Mucosa of descending colon (tissue), 3 donors: ENCODE measurements at regions not wholly inside any gene's neighbourhood (a gene's known extent, or its start where the extent isn't known, plus 50 kb on each side); places are given as distances from the start of the nearest gene placed in this dataset.

Experiments
- ATAC-seq: fragments of 200-7000 bp; cut with Tn5 transposase; one replicate; pipeline ENCODE4 v1.9.1; 2020; ENCODE audit warnings: mild to moderate bottlenecking, moderate library complexity
- DNase-seq, 3 donors: peaks; one replicate each; pipeline ENCODE4 v3.0.0-alpha.2; 2020
- H3K36me3 ChIP-seq: fragments of 200-600 bp; one replicate; pipeline ENCODE4 v1.8.0; 2021; ENCODE audit warnings: low read depth, mild to moderate bottlenecking
- H3K4me1 ChIP-seq: fragments of 200-600 bp; one replicate; pipeline ENCODE4 v1.8.0; 2021; ENCODE audit warnings: low read depth, mild to moderate bottlenecking
- H3K4me3 ChIP-seq: fragments of 200-600 bp; one replicate; pipeline ENCODE4 v1.8.0; 2021; ENCODE audit warnings: mild to moderate bottlenecking
- H3K9me3 ChIP-seq: fragments of 200-600 bp; one replicate; pipeline ENCODE4 v1.8.0; 2021; ENCODE audit warnings: mild to moderate bottlenecking
- intact Hi-C, 2 donors: fragments of 100-400 bp; cut with DNase I in 1 of 2; cut with micrococcal nuclease in 1 of 2; formaldehyde crosslinking; loops; one replicate each; pipeline versions ENCODE4 v1.11.0 to v1.11.1; 2022; cut with DNase I, micrococcal nuclease
- TF ChIP-seq, protein P1 (sequence below): fragments of 200-600 bp; IDR thresholded peaks from one replicate; pipeline ENCODE4 v1.8.0; 2022; ENCODE audit warnings: antibody characterized with exemption, mild to moderate bottlenecking
- donor health status: DM: no; HTN: no; CAD: no; lungs with moderate emphysema.
- donor health status: DM: no; HTN: no; CAD: no.
- donor health status: DM: no; HTN: yes; CAD: no.

DNA sequence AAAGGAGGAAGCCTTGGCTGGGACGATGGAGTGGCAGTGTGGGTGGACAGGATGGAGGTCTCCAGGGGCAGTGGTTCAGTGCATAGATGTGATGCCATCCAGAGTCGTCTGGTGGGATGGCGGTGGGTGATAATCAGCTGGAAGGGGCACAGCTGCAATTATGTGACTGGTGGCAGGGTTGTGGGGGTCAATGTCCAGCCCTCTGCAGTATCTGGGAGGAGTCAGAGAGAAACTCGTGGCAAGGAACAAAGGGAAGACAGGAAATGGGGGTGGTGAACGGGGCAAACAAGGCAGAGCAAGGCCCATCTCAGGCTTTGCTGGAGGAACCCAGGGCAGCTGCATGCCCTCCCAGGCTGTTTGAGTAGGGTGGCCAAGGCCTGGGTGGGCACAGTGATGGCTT lies 118.3 kb upstream of the USP24 start:
- DNase-seq (no peak), ATAC-seq (no peak)
- TF ChIP-seq, protein P1, sequence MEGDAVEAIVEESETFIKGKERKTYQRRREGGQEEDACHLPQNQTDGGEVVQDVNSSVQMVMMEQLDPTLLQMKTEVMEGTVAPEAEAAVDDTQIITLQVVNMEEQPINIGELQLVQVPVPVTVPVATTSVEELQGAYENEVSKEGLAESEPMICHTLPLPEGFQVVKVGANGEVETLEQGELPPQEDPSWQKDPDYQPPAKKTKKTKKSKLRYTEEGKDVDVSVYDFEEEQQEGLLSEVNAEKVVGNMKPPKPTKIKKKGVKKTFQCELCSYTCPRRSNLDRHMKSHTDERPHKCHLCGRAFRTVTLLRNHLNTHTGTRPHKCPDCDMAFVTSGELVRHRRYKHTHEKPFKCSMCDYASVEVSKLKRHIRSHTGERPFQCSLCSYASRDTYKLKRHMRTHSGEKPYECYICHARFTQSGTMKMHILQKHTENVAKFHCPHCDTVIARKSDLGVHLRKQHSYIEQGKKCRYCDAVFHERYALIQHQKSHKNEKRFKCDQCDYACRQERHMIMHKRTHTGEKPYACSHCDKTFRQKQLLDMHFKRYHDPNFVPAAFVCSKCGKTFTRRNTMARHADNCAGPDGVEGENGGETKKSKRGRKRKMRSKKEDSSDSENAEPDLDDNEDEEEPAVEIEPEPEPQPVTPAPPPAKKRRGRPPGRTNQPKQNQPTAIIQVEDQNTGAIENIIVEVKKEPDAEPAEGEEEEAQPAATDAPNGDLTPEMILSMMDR: no peak
- Histone ChIP-seq H3K4me1 (no peaks in the 10 kb centered on the region), H3K4me3 (no peak overlapping the region), H3K36me3 (no peaks in the 10 kb centered on the region), H3K9me3 (no peaks in the 10 kb centered on the region)
- intact Hi-C loops: no loop called here

DNA sequence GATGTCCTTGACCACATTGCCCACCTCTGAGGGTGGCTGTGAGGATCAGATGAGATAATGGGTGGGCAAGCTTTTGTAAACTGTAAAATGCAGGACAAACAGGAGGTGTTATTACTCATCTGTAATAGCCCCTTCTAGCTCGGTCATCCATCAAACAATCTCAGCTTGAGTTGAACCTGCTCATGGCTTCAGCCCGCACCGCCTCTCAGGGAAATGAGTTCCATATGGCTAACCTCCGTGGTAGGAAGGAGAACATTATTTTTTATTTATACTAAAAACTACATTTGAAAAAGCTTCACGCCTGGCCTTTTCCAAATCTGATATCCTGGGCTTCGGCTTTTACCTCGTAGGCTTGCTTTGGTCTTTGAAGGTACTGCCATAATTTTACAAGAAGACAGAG lies 116.2 kb upstream of the USP24 start:
- TF ChIP-seq, protein P1: no peak
- Histone ChIP-seq H3K4me3 (no peak overlapping the region), H3K36me3 (no peaks in the 10 kb centered on the region), H3K9me3 (no peaks in the 10 kb centered on the region), H3K4me1 (no peaks in the 10 kb centered on the region)
- intact Hi-C loops: no loop called here
- DNase-seq (no peak), ATAC-seq (no peak)

DNA sequence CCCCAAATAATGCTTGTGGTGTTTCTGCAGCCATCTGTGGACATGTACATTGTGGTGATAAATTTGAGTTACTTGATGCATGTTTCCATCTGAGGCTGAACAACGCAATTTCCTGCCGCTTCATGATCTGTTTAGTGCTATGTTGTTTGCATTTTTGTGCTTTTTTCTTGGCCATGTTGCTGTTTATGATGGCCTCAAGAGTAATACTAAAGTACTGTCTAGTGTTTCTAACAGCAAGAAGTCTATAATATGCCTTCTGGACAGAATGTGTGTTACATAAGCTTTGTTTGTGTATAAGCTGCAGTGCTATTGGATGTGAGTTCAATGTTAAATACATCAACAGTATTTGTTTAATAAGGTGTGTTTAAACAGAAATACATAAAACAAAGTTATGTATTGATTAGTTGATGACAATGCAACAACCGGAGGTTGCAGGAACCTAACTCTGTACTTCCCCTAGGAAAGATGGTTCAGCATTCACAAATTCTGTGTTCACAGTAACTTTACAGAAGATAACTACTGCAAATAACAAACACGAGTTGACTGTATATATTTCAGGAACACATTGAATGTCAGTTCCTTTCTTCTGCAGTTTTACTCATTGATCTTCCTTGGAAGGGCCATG lies 114.8 kb upstream of the USP24 start:
- H3K4me3 ChIP-seq: no peak overlapping the region

DNA sequence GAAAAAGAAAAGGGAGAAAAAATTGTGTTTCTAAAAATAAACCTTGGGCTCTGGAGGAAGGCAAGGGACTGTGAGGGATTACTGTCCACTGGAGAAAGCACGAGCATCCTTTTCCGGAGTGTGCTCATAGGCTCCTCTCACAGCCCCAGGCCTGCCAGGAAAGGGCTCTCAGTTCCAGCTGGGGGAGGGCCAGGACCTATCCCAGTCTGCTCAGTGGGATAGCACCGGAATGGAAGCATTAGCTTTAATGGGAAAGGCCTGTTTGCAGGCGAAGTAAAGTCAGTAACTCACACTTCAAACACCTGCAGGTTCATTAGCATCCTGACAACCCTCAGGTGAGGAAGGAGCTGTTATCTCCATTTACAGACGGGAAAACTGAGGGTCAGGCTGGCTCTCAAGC lies 113.9 kb upstream of the USP24 start:
- Histone ChIP-seq H3K4me3 (no peak overlapping the region), H3K36me3 (no peaks in the 10 kb centered on the region), H3K4me1 (no peaks in the 10 kb centered on the region), H3K9me3 (no peaks in the 10 kb centered on the region)
- intact Hi-C loops: no loop called here
- peak; percentile 28 for ATAC-seq
- DNase-seq: peak in 2 of 3 donors; percentile 36 to 48
- TF ChIP-seq, protein P1: no peak

More for the DNA sequence above, 114.8 kb upstream of the USP24 start:
- Histone ChIP-seq H3K9me3 (no peaks in the 10 kb centered on the region), H3K4me1 (no peaks in the 10 kb centered on the region), H3K36me3 (no peaks in the 10 kb centered on the region)
- TF ChIP-seq, protein P1: no peak
- no peak for DNase-seq
- intact Hi-C loops: no loop called here
- no peak for ATAC-seq

DNA sequence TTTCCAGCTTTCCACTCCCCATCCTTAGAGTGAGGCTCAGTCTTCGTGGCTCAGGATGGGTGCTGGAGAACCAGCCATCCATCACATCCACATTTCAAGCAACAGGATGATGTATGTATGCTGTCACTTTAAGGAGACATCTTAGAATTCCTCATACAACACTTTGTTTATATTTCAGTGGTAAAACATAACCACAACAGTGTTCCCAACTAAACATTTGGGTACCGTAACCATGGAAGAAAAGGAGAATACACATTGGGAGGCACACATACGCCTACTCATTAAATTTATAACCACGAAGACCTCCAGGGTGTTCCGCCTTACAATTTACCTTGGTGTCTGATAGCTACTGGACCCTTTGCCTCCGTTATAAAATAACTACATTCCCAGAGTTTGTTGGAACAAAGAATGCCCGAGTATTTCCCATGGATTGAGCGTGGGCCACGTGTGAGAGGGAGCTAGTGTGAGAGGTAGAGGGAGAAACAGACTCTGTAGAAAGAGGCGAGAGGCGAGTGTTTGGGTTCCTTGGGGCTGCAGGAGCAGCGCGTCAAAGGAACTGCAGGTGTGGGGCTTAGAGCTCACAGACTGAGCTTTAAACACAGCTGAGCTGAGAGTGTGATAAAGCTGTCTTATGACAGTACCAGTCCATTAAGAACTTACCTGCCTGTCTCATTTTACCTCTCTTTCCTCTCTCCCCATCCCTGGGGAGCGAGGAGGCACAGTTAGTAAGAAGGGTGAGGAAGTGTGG lies 111.5 kb upstream of the USP24 start:
- DNase-seq: no peak
- Histone ChIP-seq H3K36me3 (no peaks in the 10 kb centered on the region), H3K9me3 (no peaks in the 10 kb centered on the region), H3K4me3 (no peak overlapping the region), H3K4me1 (no peaks in the 10 kb centered on the region)
- intact Hi-C loops: no loop called here
- ATAC-seq: no peak
- TF ChIP-seq, protein P1: no peak
